GM23338 (cell line): ENCODE measurements at regions not wholly inside any gene's neighbourhood (a gene's known extent, or its start where the extent isn't known, plus 50 kb on each side); places are given as distances from the start of the nearest gene placed in this dataset.

Experiments
- ATAC-seq: fragments of 200-7000 bp; cut with Tn5 transposase; 3 replicates; pipeline ENCODE4 v1.9.1; 2020
- DNase-seq: peaks from one replicate; pipeline ENCODE4 v3.0.0-alpha.2; 2015; ENCODE audit warnings: low spot score
- H2AFZ ChIP-seq: fragments of 200-600 bp; sonication (generic); 2 replicates; pipeline ENCODE4 v1.8.0; 2016; ENCODE audit warnings: antibody characterized with exemption, mild to moderate bottlenecking, moderate library complexity
- H3F3A ChIP-seq: fragments of 200-600 bp; sonication (generic); replicated peaks from 2 replicates; pipeline ENCODE4 v1.8.0; 2017; ENCODE audit warnings: antibody characterized with exemption, mixed run types, low read depth
- H3K27ac ChIP-seq: fragments of 200-600 bp; sonication (generic); 2 replicates; pipeline ENCODE4 v1.6.1; 2016; ENCODE audit warnings: low read depth
- H3K27me3 ChIP-seq: fragments of 200-600 bp; sonication (generic); 2 replicates; pipeline ENCODE4 v1.8.0; 2016; ENCODE audit warnings: mild to moderate bottlenecking, mixed run types, moderate library complexity; ENCODE audit not compliant: insufficient read depth
- H3K36me3 ChIP-seq: fragments of 200-600 bp; sonication (generic); 2 replicates; pipeline ENCODE4 v1.8.0; 2016; ENCODE audit warnings: mild to moderate bottlenecking; ENCODE audit not compliant: insufficient read depth
- H3K4me1 ChIP-seq: fragments of 200-600 bp; sonication (generic); 2 replicates; pipeline ENCODE4 v1.8.0; 2016; ENCODE audit warnings: mild to moderate bottlenecking, moderate library complexity; ENCODE audit not compliant: insufficient read depth
- H3K4me2 ChIP-seq: fragments of 200-600 bp; sonication (generic); 2 replicates; pipeline ENCODE4 v1.7.1; 2017; ENCODE audit warnings: mixed run types
- H3K4me3 ChIP-seq: fragments of 200-600 bp; sonication (generic); 2 replicates; pipeline ENCODE4 v1.6.1; 2016; ENCODE audit warnings: mixed run types
- H3K79me2 ChIP-seq: fragments of 200-600 bp; sonication (generic); replicated peaks from 2 replicates; pipeline ENCODE4 v1.8.0; 2017; ENCODE audit warnings: mild to moderate bottlenecking; ENCODE audit not compliant: insufficient read depth
- H3K9me2 ChIP-seq: fragments of 200-600 bp; sonication (generic); 2 replicates; pipeline ENCODE4 v1.8.0; 2017; ENCODE audit not compliant: insufficient read depth
- H4K20me1 ChIP-seq: fragments of 200-600 bp; sonication (generic); replicated peaks from 2 replicates; pipeline ENCODE4 v1.8.0; 2017; ENCODE audit warnings: mild to moderate bottlenecking; ENCODE audit not compliant: insufficient read depth
- H3K27ac Mint-ChIP-seq: 2 replicates; pipeline ENCODE4 v1.8.0; 2020; ENCODE audit warnings: inconsistent platforms, mild to moderate bottlenecking, moderate library complexity, mixed read lengths
- H3K27me3 Mint-ChIP-seq: 3 replicates; pipeline ENCODE4 v1.8.0; 2022; ENCODE audit warnings: low read depth, mild to moderate bottlenecking, moderate library complexity, mixed read lengths, inconsistent platforms; ENCODE audit not compliant: insufficient read depth, poor library complexity
- H3K36me3 Mint-ChIP-seq: 3 replicates; pipeline ENCODE4 v1.8.0; 2021; ENCODE audit warnings: low read depth, mild to moderate bottlenecking, inconsistent platforms, moderate library complexity, mixed read lengths
- H3K4me1 Mint-ChIP-seq: 3 replicates; pipeline ENCODE4 v1.8.0; 2020; ENCODE audit warnings: mild to moderate bottlenecking, inconsistent platforms, mixed read lengths
- H3K4me3 Mint-ChIP-seq: 3 replicates; pipeline ENCODE4 v1.8.0; 2021; ENCODE audit warnings: moderate library complexity, mild to moderate bottlenecking, inconsistent platforms, mixed read lengths
- H3K9me3 Mint-ChIP-seq: 3 replicates; pipeline ENCODE4 v1.8.0; 2020; ENCODE audit warnings: moderate library complexity, mild to moderate bottlenecking, inconsistent platforms, mixed read lengths
- CREB1 ChIP-seq: fragments of 250-450 bp; sonication (Bioruptor Pico); IDR thresholded peaks from 2 replicates; pipeline ENCODE4 v1.5.0; 2020; ENCODE audit warnings: low read depth, mild to moderate bottlenecking, moderate library complexity
- EZH2 ChIP-seq: fragments of 200-600 bp; sonication (generic); IDR thresholded peaks from one replicate; pipeline ENCODE4 v1.8.0; 2017; ENCODE audit warnings: antibody characterized with exemption, mild to moderate bottlenecking, low read depth; ENCODE audit not compliant: unreplicated experiment
- EZH2phosphoT487 ChIP-seq: fragments of 200-600 bp; sonication (generic); IDR thresholded peaks from one replicate; pipeline ENCODE4 v1.8.1; 2018; ENCODE audit warnings: antibody characterized with exemption; ENCODE audit not compliant: unreplicated experiment
- JUNB ChIP-seq: IDR thresholded peaks from one replicate; pipeline ENCODE4 v1.6.1; 2016; ENCODE audit warnings: antibody characterized with exemption; ENCODE audit not compliant: unreplicated experiment
- POLR2AphosphoS5 ChIP-seq: IDR thresholded peaks from 2 replicates; pipeline ENCODE4 v1.6.1; 2016; ENCODE audit warnings: antibody characterized with exemption, low read depth
- STAT1 ChIP-seq: IDR thresholded peaks from one replicate; pipeline ENCODE4 v1.6.1; 2016; ENCODE audit warnings: antibody characterized with exemption; ENCODE audit not compliant: unreplicated experiment
- ZNF114 ChIP-seq: fragments of 250-450 bp; sonication (Bioruptor Pico); IDR thresholded peaks from 2 replicates; pipeline ENCODE4 v1.5.0; 2020; ENCODE audit warnings: mild to moderate bottlenecking, moderate library complexity
- ZNF331 ChIP-seq: fragments of 250-450 bp; sonication (Bioruptor Pico); IDR thresholded peaks from 2 replicates; pipeline ENCODE4 v1.5.0; 2020; ENCODE audit warnings: low read depth, mild to moderate bottlenecking, moderate library complexity
- TF ChIP-seq, protein P1 (sequence below): fragments of 250-450 bp; sonication (Bioruptor Pico); IDR thresholded peaks from 2 replicates; pipeline ENCODE4 v1.5.0; 2020; ENCODE audit warnings: mild to moderate bottlenecking, moderate library complexity
- TF ChIP-seq, protein P2 (sequence below): IDR thresholded peaks from 2 replicates; pipeline ENCODE4 v1.6.1; 2016; ENCODE audit warnings: antibody characterized with exemption
- TF ChIP-seq, protein P3 (sequence below), 2 experiments: fragments of 200-600 bp in 1 of 2; sonication (generic) in 1 of 2; conservative IDR thresholded peaks; 2 replicates each; pipeline versions ENCODE4 v1.5.1 to v1.6.1; 2016 to 2017; ENCODE audit warnings: antibody characterized with exemption in 2 of 2, low read depth in 2 of 2, mild to moderate bottlenecking in 2 of 2, moderate library complexity in 1 of 2
- TF ChIP-seq, protein P4 (sequence below): IDR thresholded peaks from one replicate; pipeline ENCODE4 v1.6.1; 2018; ENCODE audit warnings: antibody characterized with exemption; ENCODE audit not compliant: unreplicated experiment

DNA sequence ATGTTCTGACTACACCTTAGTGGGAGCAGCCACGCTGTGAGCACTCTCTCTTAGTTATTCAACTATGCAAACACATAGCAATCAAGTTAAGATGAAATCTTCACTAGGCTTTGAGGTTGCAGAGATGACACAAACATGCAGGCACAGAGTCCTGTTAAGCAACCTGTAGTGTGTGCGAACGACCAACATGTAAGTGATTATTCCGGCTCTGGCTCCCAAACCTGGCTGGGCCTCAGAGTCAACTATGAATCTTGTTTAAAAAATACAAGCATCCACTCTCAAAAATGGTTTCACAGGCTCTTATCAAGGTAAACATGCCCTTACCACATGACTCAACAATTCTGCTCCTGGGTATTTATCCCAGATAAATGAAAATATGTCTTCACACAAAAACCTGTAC lies 91.4 kb downstream of the IRS2 start:
- no peaks in the 10 kb centered on the region for H3K27me3 ChIP-seq
- no peaks in the 10 kb centered on the region for H3K9me3 Mint-ChIP-seq
- H3F3A ChIP-seq: no peaks in the 10 kb centered on the region
- H3K9me2 ChIP-seq: no peaks in the 10 kb centered on the region
- no peak overlapping the region for H3K4me3 Mint-ChIP-seq
- H3K4me3 ChIP-seq: no peak overlapping the region
- DNase-seq: no peak
- H3K36me3 Mint-ChIP-seq: no peaks in the 10 kb centered on the region; the same call in 2 of the 3 replicates
- H2AFZ ChIP-seq: 0 out of 2 replicates have a peak overlapping the region, but pooled peaks have one; percentile 28
- H3K27ac Mint-ChIP-seq: no peak overlapping the region
- H3K79me2 ChIP-seq: no peaks in the 10 kb centered on the region
- no peaks in the 10 kb centered on the region for H4K20me1 ChIP-seq
- no peaks in the 10 kb centered on the region for H3K36me3 ChIP-seq
- H3K27ac ChIP-seq: no peak overlapping the region
- TF ChIP-seq ZNF331 (CRISPR knock-in tag): no peak
- TF ChIP-seq, protein P1, sequence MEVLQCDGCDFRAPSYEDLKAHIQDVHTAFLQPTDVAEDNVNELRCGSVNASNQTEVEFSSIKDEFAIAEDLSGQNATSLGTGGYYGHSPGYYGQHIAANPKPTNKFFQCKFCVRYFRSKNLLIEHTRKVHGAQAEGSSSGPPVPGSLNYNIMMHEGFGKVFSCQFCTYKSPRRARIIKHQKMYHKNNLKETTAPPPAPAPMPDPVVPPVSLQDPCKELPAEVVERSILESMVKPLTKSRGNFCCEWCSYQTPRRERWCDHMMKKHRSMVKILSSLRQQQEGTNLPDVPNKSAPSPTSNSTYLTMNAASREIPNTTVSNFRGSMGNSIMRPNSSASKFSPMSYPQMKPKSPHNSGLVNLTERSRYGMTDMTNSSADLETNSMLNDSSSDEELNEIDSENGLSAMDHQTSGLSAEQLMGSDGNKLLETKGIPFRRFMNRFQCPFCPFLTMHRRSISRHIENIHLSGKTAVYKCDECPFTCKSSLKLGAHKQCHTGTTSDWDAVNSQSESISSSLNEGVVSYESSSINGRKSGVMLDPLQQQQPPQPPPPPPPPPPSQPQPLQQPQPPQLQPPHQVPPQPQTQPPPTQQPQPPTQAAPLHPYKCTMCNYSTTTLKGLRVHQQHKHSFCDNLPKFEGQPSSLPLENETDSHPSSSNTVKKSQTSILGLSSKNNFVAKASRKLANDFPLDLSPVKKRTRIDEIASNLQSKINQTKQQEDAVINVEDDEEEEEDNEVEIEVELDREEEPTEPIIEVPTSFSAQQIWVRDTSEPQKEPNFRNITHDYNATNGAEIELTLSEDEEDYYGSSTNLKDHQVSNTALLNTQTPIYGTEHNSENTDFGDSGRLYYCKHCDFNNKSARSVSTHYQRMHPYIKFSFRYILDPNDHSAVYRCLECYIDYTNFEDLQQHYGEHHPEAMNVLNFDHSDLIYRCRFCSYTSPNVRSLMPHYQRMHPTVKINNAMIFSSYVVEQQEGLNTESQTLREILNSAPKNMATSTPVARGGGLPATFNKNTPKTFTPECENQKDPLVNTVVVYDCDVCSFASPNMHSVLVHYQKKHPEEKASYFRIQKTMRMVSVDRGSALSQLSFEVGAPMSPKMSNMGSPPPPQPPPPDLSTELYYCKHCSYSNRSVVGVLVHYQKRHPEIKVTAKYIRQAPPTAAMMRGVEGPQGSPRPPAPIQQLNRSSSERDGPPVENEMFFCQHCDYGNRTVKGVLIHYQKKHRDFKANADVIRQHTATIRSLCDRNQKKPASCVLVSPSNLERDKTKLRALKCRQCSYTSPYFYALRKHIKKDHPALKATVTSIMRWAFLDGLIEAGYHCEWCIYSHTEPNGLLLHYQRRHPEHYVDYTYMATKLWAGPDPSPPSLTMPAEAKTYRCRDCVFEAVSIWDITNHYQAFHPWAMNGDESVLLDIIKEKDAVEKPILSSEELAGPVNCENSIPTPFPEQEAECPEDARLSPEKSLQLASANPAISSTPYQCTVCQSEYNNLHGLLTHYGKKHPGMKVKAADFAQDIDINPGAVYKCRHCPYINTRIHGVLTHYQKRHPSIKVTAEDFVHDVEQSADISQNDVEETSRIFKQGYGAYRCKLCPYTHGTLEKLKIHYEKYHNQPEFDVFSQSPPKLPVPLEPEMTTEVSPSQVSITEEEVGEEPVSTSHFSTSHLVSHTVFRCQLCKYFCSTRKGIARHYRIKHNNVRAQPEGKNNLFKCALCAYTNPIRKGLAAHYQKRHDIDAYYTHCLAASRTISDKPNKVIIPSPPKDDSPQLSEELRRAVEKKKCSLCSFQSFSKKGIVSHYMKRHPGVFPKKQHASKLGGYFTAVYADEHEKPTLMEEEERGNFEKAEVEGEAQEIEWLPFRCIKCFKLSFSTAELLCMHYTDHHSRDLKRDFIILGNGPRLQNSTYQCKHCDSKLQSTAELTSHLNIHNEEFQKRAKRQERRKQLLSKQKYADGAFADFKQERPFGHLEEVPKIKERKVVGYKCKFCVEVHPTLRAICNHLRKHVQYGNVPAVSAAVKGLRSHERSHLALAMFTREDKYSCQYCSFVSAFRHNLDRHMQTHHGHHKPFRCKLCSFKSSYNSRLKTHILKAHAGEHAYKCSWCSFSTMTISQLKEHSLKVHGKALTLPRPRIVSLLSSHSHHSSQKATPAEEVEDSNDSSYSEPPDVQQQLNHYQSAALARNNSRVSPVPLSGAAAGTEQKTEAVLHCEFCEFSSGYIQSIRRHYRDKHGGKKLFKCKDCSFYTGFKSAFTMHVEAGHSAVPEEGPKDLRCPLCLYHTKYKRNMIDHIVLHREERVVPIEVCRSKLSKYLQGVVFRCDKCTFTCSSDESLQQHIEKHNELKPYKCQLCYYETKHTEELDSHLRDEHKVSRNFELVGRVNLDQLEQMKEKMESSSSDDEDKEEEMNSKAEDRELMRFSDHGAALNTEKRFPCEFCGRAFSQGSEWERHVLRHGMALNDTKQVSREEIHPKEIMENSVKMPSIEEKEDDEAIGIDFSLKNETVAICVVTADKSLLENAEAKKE (CRISPR knock-in tag): no peak
- TF ChIP-seq EZH2: no peak
- no peak for TF ChIP-seq EZH2phosphoT487
- TF ChIP-seq ZNF114 (CRISPR knock-in tag): no peak
- TF ChIP-seq, protein P2, sequence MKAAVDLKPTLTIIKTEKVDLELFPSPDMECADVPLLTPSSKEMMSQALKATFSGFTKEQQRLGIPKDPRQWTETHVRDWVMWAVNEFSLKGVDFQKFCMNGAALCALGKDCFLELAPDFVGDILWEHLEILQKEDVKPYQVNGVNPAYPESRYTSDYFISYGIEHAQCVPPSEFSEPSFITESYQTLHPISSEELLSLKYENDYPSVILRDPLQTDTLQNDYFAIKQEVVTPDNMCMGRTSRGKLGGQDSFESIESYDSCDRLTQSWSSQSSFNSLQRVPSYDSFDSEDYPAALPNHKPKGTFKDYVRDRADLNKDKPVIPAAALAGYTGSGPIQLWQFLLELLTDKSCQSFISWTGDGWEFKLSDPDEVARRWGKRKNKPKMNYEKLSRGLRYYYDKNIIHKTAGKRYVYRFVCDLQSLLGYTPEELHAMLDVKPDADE: no peak
- TF ChIP-seq CREB1 (CRISPR knock-in tag): no peak
- no peak for TF ChIP-seq POLR2AphosphoS5
- TF ChIP-seq, protein P3, sequence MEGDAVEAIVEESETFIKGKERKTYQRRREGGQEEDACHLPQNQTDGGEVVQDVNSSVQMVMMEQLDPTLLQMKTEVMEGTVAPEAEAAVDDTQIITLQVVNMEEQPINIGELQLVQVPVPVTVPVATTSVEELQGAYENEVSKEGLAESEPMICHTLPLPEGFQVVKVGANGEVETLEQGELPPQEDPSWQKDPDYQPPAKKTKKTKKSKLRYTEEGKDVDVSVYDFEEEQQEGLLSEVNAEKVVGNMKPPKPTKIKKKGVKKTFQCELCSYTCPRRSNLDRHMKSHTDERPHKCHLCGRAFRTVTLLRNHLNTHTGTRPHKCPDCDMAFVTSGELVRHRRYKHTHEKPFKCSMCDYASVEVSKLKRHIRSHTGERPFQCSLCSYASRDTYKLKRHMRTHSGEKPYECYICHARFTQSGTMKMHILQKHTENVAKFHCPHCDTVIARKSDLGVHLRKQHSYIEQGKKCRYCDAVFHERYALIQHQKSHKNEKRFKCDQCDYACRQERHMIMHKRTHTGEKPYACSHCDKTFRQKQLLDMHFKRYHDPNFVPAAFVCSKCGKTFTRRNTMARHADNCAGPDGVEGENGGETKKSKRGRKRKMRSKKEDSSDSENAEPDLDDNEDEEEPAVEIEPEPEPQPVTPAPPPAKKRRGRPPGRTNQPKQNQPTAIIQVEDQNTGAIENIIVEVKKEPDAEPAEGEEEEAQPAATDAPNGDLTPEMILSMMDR (conservative IDR thresholded peaks at IDR 0.05; ENCODE audit: low read depth in 2 of 2): no peak
- TF ChIP-seq JUNB: no peak
- TF ChIP-seq, protein P4, sequence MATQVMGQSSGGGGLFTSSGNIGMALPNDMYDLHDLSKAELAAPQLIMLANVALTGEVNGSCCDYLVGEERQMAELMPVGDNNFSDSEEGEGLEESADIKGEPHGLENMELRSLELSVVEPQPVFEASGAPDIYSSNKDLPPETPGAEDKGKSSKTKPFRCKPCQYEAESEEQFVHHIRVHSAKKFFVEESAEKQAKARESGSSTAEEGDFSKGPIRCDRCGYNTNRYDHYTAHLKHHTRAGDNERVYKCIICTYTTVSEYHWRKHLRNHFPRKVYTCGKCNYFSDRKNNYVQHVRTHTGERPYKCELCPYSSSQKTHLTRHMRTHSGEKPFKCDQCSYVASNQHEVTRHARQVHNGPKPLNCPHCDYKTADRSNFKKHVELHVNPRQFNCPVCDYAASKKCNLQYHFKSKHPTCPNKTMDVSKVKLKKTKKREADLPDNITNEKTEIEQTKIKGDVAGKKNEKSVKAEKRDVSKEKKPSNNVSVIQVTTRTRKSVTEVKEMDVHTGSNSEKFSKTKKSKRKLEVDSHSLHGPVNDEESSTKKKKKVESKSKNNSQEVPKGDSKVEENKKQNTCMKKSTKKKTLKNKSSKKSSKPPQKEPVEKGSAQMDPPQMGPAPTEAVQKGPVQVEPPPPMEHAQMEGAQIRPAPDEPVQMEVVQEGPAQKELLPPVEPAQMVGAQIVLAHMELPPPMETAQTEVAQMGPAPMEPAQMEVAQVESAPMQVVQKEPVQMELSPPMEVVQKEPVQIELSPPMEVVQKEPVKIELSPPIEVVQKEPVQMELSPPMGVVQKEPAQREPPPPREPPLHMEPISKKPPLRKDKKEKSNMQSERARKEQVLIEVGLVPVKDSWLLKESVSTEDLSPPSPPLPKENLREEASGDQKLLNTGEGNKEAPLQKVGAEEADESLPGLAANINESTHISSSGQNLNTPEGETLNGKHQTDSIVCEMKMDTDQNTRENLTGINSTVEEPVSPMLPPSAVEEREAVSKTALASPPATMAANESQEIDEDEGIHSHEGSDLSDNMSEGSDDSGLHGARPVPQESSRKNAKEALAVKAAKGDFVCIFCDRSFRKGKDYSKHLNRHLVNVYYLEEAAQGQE: no peak
- no peak for TF ChIP-seq STAT1
- no peak overlapping the region for H3K4me2 ChIP-seq
- H3K4me1 Mint-ChIP-seq: peaks cover 4% of the 10 kb centered on the region; the same call in 2 of the 3 replicates
- no peak for ATAC-seq
- H3K4me1 ChIP-seq: no peaks in the 10 kb centered on the region
- no peaks in the 10 kb centered on the region for H3K27me3 Mint-ChIP-seq
